Activated T-helper 2 cell treated with anti-CD3 and anti-CD28 coated beads, Interferon-gamma antibody, Interleukin-2, Interleukin-4, amounts not matched to agents 10 μg/mL and 5 μg/mL and 100 μg/mL, durations not matched to agents 14 hours and 24 hours and 36 hours (primary cell): ENCODE measurements at regions not wholly inside any gene's neighbourhood (a gene's known extent, or its start where the extent isn't known, plus 50 kb on each side); places are given as distances from the start of the nearest gene placed in this dataset.

ENCODE experiments used
- DNase-seq: peaks from one replicate; pipeline ENCODE4 v3.0.0; 2021; ENCODE audit warnings: low spot score
- H3K27ac Mint-ChIP-seq: one replicate; pipeline ENCODE4 v1.8.0; 2021; ENCODE audit warnings: mixed read lengths
- H3K27me3 Mint-ChIP-seq: one replicate; pipeline ENCODE4 v1.8.0; 2021; ENCODE audit warnings: low read depth, mixed read lengths
- H3K36me3 Mint-ChIP-seq: one replicate; pipeline ENCODE4 v1.8.0; 2021; ENCODE audit warnings: low read depth, mixed read lengths
- H3K4me1 Mint-ChIP-seq: one replicate; pipeline ENCODE4 v1.8.0; 2021; ENCODE audit warnings: low read depth, mixed read lengths
- H3K4me3 Mint-ChIP-seq: one replicate; pipeline ENCODE4 v1.8.0; 2021; ENCODE audit warnings: low read depth, mild to moderate bottlenecking, moderate library complexity, mixed read lengths
- H3K9me3 Mint-ChIP-seq: one replicate; pipeline ENCODE4 v1.8.0; 2021; ENCODE audit warnings: mixed read lengths
- intact Hi-C: fragments of 100-400 bp; cut with micrococcal nuclease; formaldehyde crosslinking; loops from one replicate; pipeline ENCODE4 v1.15.1; 2023

DNA sequence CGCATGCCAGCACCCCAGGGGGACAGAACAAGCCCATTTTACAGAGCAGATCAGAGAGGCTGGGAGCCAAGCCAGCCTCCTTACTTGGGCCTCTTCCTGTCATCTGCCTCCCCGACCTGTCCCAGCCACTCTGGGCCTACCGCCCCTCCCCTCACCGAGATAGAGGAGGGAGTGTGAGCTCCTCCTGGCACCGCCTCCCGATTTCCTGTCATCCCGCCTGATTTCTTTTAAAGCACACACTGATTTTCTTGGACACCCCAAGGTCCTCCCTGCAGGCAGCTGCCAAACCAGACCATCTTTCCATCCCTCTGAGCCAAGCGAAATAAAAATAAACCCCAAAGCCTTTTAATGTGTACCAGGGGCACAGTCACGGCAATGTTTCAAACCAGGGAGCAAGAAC, 108.4 kb downstream of the RFLNA start:
- H3K4me3 Mint-ChIP-seq = no peak overlapping the region
- intact Hi-C loops = no loop called here
- DNase-seq = no peak
- no peak overlapping the region for H3K27ac Mint-ChIP-seq
- no peaks in the 10 kb centered on the region for H3K27me3 Mint-ChIP-seq
- H3K9me3 Mint-ChIP-seq = no peaks in the 10 kb centered on the region
- H3K36me3 Mint-ChIP-seq = peaks cover 20% of the 10 kb centered on the region
- no peaks in the 10 kb centered on the region for H3K4me1 Mint-ChIP-seq

DNA sequence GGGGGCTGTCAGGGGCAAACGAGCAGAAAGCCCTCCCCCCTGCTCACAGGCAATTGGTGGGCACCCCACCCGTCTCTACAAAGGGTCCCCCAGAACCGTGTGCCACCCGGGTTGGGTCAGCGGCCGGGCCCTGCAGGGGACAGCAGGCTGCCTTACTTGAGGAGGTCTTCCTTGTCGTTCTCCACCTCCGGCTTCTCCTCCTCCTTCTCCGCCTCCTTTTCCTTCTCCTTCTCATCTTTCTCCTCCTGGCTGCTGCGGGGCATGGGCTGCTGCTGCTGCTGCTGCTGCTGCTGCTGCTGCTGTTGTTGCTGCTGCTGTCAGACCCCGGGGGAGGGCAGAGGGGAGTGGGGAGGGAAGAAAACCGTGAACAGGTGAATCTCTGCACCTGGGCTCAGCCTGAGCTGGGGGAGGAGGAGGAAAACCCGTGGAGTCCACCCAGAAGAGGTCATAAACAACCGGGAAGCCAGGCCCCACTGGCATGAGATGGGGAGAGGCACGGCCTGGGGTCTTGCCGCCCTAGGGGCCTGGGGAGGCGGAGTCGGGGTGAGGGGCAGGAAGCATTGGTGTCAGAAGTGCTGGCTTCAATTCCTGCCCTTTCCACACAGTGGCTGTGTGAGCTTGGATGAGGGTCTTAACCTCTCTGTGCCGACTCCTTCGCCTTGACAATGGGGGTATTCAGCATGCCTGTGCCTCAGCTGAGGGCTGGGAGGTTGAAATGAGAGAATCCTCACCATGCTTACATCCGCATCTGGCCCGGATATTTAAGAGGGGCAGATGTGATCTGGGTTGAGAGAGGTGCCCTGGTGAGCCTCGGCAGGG, 107.6 kb downstream of the RFLNA start:
- Mint-ChIP-seq H3K36me3 (peaks cover 25% of the 10 kb centered on the region), H3K9me3 (no peaks in the 10 kb centered on the region), H3K4me3 (no peak overlapping the region), H3K27ac (no peak overlapping the region), H3K27me3 (no peaks in the 10 kb centered on the region), H3K4me1 (no peaks in the 10 kb centered on the region)
- DNase-seq = no peak
- intact Hi-C loops = no loop called here

DNA sequence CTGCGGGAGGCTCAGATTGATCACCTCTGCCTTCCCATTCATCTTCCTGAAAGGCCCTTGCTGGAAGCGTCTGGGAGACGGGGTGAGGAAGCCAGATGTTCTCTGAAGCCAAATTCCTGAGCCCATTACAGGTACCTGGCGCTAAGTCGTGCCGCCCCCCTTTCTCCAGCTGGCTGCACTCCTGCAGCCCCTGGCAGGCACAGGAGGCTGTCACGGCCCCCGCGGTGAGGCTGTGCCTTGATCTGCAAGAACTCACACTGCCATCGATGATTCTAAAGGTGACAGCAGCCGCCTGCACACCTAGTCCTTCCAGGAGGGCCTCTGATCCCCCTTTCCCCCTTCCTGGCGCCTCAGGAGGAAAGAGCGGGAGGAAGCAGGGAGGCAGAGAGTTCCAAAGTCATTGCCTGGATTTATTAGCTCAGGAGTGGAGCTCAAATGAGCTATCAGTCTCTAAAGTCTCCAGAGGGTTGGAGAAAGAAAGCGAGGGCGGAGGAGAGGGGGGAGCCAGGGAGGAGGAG, 106.9 kb downstream of the RFLNA start:
- DNase-seq = no peak
- no peak overlapping the region for H3K27ac Mint-ChIP-seq
- no peaks in the 10 kb centered on the region for H3K4me1 Mint-ChIP-seq
- H3K9me3 Mint-ChIP-seq = no peaks in the 10 kb centered on the region
- intact Hi-C loops = no loop called here
- peaks cover 22% of the 10 kb centered on the region for H3K36me3 Mint-ChIP-seq
- no peak overlapping the region for H3K4me3 Mint-ChIP-seq
- H3K27me3 Mint-ChIP-seq = no peaks in the 10 kb centered on the region

DNA sequence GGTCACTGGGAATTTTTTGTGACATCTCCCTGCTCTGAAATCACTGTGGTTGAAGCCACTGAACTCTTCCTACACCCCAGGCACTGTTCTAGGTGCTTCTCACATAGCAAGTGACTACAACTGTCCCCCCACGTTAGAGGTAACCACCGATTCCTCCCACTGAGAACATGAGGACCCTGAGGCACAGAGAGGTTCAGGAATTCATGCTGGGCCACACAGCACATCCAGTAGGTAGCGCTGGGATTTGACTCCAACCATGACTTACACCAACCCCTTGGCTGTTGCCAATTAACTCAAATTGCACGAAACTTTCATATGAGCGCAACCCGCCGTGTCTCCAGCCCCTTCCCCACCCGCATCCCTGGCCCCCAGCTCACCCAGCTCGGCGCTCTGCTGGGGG, 105.2 kb downstream of the RFLNA start:
- intact Hi-C loops = no loop called here
- H3K4me1 Mint-ChIP-seq = no peaks in the 10 kb centered on the region
- H3K27ac Mint-ChIP-seq = no peak overlapping the region
- peaks cover 30% of the 10 kb centered on the region for H3K36me3 Mint-ChIP-seq
- no peak for DNase-seq
- H3K4me3 Mint-ChIP-seq = no peak overlapping the region
- H3K27me3 Mint-ChIP-seq = no peaks in the 10 kb centered on the region
- H3K9me3 Mint-ChIP-seq = no peaks in the 10 kb centered on the region

DNA sequence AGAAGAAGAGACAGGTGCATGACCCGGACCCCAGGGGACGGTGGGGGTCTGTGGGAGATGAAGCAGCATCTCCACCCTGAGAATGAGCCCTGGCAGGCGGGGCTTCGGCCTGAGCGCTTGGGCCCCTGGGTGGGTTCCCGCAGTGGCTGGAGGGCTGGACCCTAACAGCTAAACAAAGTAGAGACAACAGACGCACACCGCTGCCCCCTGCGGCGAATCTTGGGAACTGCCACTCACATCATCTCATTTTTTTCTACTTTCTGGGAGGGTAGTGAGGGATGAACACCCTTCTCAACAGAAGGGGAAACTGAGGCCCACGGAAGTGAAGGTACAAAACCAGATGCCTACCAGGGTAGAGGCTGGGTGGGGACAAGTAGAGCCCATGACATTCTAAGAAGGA, 104.7 kb downstream of the RFLNA start:
- Mint-ChIP-seq H3K36me3 (peaks cover 30% of the 10 kb centered on the region), H3K4me1 (no peaks in the 10 kb centered on the region), H3K27ac (no peak overlapping the region), H3K4me3 (no peak overlapping the region), H3K9me3 (no peaks in the 10 kb centered on the region), H3K27me3 (no peaks in the 10 kb centered on the region)
- intact Hi-C loops = loop anchor here (10.0 kb wide), 1 partner anchor 55 kb away; no protein-coding TSS in a partner anchor
- no peak for DNase-seq

DNA sequence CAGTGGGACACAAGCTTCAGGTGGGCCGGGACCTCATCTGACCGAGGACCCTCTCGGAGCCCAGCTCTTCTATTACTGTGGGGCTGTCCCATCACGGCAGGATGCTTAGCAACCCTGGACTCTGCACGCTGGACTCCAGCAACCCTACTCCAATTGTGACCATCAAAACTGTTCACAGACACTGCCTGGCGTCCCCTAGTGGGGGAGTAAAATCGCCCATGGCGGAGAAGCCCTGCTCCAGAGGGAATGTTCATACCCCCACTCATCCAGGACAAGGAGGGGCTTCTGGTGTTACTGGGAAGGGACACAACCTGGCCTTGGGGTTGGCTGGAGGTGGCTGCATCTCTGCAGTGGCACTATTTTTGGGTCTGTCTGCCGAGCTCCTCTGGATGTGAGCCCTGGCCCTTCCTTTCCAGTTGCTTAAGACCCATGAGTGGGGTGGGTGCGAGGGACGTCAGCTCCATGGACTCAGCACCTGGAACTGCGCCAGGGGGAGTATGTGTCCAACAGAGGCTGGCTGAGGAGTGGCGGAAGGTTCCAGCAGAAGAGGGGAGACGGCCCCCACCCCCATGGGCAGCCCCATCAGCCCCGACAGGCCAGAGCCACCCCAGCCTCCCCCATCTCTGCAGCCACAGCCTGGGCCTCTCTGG, 103.8 kb downstream of the RFLNA start:
- Mint-ChIP-seq H3K36me3 (peaks cover 35% of the 10 kb centered on the region), H3K4me1 (no peaks in the 10 kb centered on the region), H3K9me3 (no peaks in the 10 kb centered on the region), H3K4me3 (no peak overlapping the region), H3K27ac (no peak overlapping the region), H3K27me3 (no peaks in the 10 kb centered on the region)
- intact Hi-C loops = loop anchor here (10.0 kb wide), 1 partner anchor 56 kb away; no protein-coding TSS in a partner anchor
- DNase-seq = no peak

DNA sequence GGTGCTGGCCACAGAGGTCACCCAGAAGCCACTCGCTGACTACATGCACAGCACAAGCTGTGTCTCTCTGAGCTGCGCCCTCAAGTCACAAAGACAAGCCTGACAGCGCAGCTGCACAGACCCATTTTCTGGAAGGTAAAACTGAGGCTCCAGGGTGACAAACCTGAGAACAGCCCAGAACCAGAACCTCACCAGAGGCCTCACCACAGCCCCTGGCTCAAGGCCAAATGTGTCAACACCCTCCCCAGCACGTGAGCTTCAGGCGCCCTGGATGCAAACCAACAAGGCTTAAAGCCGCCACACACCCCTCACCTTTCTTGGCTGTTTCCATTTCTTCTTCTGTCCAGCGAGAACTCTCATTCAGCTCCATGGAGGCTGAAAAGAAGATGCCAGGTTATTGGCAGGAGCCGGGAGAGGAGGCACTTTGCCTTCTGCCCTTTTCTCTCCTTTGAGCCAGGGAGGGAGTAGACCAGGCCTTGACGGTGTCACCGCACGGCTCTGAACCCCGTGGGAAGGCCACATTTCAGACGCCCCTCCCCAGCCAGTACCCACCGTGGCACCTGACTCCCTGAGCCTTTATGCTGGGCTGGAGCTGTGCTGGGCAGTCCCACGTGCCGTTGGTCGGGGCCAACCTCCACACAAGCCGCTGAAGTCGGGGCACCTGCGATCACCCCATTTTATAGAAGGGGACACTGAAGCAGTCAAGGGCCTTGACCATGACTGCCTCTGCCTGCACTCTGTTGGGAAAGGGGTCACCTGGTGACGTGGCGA, 103.1 kb downstream of the RFLNA start:
- Mint-ChIP-seq H3K9me3 (no peaks in the 10 kb centered on the region), H3K27me3 (no peaks in the 10 kb centered on the region), H3K4me1 (no peaks in the 10 kb centered on the region), H3K4me3 (no peak overlapping the region), H3K27ac (no peak overlapping the region), H3K36me3 (peaks cover 35% of the 10 kb centered on the region)
- intact Hi-C loops = loop anchor here (10.0 kb wide), 1 partner anchor 57 kb away; no protein-coding TSS in a partner anchor
- DNase-seq = no peak

DNA sequence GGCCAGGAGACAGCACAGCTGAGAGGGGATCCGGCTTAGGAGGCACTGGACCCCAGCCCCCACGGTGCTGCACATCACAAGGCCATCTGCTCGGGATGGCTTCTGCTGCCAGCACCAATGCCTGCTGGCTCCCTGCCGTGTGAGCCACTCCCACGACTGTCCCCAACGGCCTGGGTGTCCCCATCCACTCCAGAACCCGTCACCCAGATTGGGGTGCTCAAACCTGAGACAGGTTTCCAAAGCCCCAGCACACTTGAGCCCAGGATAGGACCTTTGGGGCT, 102.4 kb downstream of the RFLNA start:
- Mint-ChIP-seq H3K27ac (no peak overlapping the region), H3K4me1 (peaks cover under 1% of the 10 kb centered on the region), H3K27me3 (no peaks in the 10 kb centered on the region), H3K36me3 (peaks cover 35% of the 10 kb centered on the region), H3K9me3 (no peaks in the 10 kb centered on the region), H3K4me3 (no peak overlapping the region)
- intact Hi-C loops = loop anchor here (10.0 kb wide), 1 partner anchor 57 kb away; no protein-coding TSS in a partner anchor
- DNase-seq = no peak

DNA sequence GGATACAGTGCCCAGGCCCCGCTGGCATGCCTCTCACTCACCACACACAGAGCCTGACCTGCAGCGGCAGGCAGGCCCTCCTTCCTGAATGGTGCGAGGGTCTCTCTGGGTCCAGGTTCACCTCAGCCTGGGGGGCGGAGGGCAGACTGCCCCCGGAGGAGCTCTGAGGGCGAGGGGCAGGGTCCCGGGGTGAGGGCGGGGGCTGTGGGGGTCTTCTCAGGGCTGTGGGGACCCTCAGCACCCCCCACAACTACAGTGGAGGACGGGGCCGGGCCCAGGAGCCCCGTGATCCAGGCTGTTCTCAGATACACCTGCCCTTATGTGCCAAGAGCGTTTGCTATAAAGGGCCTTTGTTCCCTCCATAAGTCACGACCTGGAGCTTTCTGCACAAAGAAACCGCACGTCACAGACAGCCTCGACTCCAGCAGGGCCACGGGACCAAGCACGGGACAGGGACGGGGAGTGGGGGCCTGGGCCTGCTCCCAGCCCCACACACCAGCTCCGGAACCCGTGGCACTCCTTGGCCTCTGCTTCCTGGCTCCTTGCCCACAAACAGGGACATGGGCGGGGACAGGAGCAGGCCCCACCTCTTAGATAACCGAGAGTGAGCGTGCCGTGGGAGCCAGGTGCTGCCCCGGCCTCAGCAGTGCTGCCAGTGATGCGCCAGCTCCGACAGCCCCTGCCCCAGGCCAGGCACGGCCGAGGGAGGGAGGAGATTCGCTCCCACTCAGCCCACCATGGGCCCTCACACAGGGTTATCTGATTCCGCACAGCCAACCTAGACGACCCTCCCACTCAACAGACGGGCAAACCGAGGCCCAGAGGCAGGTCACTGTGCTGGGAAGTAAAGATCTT, 101.9 kb downstream of the RFLNA start:
- peaks cover 36% of the 10 kb centered on the region for H3K36me3 Mint-ChIP-seq
- no peak overlapping the region for H3K27ac Mint-ChIP-seq
- H3K27me3 Mint-ChIP-seq = no peaks in the 10 kb centered on the region
- no peak overlapping the region for H3K4me3 Mint-ChIP-seq
- peaks cover 6% of the 10 kb centered on the region for H3K4me1 Mint-ChIP-seq
- intact Hi-C loops = loop anchor here (10.0 kb wide), 1 partner anchor 58 kb away; no protein-coding TSS in a partner anchor
- no peak for DNase-seq
- H3K9me3 Mint-ChIP-seq = no peaks in the 10 kb centered on the region

DNA sequence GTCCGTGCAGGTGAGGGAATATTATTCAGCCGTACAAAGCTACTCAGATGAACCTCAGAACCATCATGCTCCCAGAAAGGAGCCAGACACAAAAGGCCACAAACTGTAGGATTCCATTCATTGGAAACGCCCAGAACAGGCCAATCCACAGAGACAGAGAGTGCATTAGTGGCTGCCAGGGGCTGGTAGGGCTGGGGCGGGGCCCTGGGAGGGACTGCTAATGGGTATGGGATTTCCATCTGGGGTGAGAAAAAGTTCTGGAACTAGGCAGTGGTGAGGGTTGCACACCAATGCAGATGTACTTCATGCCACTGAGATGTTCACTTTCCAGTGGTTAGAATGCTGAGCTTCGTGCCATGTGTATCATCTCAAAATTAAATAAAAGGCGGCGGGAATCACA, 101.1 kb downstream of the RFLNA start:
- intact Hi-C loops = loop anchor here (10.0 kb wide), 1 partner anchor 59 kb away; no protein-coding TSS in a partner anchor
- peaks cover 38% of the 10 kb centered on the region for H3K36me3 Mint-ChIP-seq
- H3K27ac Mint-ChIP-seq = no peak overlapping the region
- no peaks in the 10 kb centered on the region for H3K9me3 Mint-ChIP-seq
- peaks cover 14% of the 10 kb centered on the region for H3K4me1 Mint-ChIP-seq
- H3K4me3 Mint-ChIP-seq = no peak overlapping the region
- DNase-seq = no peak
- no peaks in the 10 kb centered on the region for H3K27me3 Mint-ChIP-seq

DNA sequence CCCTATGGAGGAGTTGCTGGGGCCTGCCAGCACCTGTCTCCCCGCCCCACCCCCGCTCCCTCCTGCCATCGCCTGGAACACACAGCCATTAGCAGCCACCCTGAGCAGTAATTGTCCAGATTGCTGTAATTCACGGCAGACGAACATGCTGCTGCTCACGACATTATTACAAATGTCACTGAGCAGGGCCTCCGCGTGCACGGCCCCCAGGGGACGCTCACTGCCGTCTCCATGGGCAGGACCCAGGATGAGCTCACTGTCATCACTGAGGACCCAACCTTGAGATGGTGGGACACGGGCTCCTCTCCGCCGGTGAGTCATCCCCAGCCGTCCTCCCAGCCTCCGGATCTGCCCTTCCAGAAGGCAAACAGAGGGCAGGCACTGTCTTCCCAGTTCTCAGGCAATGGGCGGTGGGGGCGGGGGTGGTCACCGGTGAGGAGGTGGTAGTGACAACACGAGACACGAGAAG, 100.4 kb downstream of the RFLNA start:
- Mint-ChIP-seq H3K36me3 (peaks cover 35% of the 10 kb centered on the region), H3K4me1 (peaks cover 19% of the 10 kb centered on the region), H3K4me3 (no peak overlapping the region), H3K27ac (no peak overlapping the region), H3K9me3 (no peaks in the 10 kb centered on the region), H3K27me3 (no peaks in the 10 kb centered on the region)
- intact Hi-C loops = loop anchor here (10.0 kb wide), 1 partner anchor 59 kb away; no protein-coding TSS in a partner anchor
- DNase-seq = no peak
